HG03469 (cell line): ENCODE measurements at regions not wholly inside any gene's neighbourhood (a gene's known extent, or its start where the extent isn't known, plus 50 kb on each side); places are given as distances from the start of the nearest gene placed in this dataset.
"Not testable (repeated sequence)": the region's sequence is repeated elsewhere in the genome, so short reads cannot be mapped to it uniquely, and the experiment has no call there.

Experiments
- ATAC-seq: cut with Tn5 transposase; IDR thresholded peaks from one replicate; pipeline ENCODE4 v1.9.1; 2021; ENCODE audit warnings: mild to moderate bottlenecking, moderate library complexity, moderate number of reproducible peaks; ENCODE audit not compliant: unreplicated experiment

DNA sequence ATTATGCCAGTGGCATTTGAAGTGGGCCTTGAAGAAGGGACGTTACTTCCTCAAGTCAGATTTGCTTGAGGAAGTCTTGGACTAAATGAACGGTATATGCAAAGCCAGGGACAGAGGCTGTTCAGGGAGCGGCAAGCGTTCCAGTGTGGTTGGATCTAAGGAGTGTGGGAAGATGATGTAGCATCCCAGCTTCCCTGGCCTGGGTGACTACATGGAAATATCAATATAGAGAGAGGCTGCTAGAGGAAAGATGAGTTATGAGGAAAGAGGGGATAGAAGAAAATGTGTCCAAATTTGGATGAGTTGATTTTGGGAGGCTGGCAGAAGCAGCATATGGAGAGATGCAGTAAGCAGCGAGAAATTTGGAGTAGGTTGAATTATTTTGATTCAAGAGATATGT, 432.5 kb upstream of the TENM3 start:
- no peak for ATAC-seq

DNA sequence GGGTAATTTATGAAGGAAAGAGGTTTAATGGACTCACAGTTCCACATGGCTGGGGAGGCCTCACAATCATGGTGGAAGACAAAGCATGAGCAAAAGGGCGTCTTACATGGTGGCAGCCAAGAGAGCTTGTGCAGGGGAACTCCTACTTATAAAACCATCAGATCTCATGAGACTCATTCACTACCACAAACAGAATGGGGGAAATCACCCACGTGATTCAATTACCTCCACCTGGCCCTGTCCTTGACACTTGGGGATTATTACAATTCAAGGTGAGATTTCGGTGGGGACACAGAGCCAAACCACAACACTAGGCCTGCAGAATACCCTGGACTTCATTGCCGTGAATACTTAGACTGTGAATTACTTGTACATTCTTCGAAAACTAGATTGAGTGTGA, 431.7 kb upstream of the TENM3 start:
- not testable (repeated sequence) for ATAC-seq

DNA sequence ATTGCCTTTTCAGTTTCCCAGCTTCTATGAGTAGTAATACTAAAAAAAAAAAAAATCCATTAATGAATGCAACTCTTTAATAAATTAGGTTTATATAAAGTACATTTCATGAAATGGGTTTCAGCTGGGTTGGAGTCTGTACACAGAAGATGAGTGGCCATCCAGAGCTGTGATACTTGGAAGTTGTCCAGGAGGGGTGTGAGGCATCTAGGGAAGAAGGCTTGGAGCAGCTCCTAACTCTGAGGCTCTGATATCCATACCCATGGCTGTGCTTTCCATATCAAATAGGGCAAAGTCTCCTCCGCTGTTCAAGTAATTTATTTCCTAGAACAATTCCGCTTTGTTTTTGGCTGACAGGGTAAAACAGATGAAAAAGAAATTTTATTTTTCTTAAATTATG, 423.3 kb upstream of the TENM3 start:
- ATAC-seq: no peak

DNA sequence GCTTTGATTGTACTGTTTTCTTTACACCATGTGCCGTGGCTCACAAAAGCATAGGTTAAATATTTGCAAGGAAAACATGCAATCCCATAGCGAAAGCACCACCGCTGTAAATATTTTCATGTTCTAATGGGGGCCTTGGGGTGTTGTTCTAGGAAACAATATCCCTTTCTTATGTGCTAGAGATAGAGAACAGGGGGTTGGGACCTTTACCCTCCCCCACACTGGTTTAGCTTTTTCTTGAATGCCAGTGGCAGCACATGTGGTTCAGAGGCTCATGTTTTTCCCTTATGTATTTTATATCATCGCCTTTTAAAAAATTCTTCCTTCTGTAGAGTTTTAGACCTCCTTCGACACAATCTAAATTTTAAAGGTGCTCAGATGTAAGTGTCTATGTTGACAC, 422.6 kb upstream of the TENM3 start:
- no peak for ATAC-seq

DNA sequence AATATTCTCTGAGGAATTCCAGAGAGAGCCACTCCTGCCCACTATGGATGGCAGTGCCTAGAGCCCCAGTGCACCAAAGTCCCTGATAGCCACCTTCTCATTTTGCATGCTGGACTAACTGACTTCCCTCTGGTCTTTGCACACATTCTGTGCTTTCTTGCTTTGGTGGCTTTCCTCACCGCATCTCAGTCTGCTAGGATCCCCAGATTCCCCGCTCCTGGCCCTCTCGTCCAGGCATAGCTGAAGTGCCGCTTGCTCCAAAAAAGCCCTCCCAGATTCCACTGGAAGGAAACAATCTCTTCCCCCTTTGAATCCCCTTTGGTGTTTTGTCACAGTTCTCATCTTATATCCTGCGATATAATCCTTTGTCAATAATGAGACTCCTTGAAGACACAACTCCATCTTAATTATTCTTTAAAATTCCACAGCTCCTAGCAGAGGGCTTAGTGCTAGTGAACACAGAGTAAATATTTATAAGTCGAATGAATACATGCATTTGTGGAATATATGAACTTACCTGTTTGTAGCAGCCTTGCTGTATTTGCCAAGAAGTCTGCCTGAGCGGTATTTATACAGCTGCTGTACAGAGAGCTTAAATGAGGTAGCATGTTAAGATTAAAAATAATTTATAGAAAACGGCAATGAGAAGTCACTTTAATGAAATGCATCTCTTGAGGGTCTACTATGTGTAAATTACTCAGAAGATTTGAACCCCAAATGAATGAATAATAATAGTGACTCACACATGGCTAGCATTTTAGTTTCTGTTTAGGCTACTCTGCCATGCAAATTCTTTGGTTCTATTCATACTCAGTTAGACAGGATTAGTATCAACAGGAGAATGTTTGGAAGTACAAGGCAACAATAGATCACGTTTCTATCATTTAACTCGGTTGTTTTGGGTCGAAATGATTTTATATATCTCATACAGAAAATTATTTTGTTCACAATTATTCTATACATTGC, 421.9 kb upstream of the TENM3 start:
- ATAC-seq: no peak

DNA sequence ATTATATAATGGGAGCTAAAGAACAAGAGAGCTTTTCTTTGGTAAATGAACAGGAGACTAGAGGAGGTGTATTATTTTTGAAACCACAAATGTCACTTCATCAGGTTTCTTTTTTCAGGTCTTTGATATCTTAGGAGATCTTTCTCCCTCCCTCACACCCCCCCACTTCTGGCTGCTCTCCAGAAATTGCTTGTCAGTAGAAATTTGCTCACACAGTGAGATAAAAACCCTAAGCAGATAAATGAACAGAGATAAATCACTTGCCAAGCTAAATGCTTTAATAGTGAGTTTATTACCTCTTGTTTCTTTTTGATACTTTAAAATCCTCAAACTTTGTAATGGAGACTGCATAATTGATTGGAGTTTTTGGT, 421.2 kb upstream of the TENM3 start:
- no peak for ATAC-seq

DNA sequence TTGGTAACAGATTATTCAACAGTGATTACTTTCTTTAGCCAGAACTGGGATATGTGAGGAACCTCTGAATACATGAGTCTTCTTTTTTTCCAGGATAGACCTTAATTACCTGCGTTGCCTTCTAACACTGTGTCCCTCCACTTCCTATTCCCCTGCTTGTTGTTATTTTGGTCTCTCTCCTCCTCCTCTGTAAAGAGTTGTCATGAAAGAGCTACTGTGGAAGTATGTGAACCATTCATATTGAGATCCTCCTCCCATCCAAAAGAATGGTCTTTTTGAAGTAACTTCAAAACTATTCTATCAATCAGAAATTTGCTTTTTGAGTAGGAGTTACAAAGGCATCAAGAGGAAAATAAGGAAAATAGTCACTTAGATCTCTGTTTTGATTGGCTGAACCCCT, 420.0 kb upstream of the TENM3 start:
- ATAC-seq: no peak

DNA sequence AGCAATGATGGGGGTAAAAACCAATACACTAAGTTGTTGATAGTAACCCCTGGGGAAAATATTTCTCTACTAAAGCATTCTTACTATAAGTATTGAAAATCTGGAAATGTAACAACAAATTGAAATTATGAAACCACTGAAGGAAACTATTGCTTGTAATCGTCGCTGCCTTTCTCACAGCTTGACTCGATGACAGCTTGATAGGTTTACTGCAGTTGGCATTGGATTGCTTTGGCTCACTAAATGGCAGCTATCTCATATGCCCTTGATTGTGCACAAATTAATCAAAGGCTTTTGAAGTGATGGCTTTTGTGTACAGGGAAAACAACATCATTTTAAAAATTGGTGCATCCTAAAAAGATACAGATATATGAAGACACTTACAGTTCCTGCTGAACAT, 419.6 kb upstream of the TENM3 start:
- ATAC-seq: no peak

DNA sequence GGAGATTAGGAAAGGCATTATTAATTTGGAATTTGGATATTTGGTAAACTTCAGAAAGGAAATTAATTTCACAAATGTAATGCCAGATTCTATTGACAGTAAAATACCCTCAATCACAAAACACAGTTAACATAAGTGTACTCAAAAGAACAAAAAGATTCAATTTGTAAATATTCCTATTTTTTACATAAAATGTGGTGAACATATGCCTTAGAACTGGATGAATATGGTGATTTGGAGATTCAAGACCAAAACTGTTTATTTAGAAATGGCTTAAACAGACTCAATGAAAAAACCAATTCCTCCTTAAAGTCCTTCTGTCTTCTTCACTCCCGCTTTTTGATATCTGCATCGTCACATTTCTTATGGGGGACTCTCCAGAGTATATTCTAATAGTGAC, 417.6 kb upstream of the TENM3 start:
- no peak for ATAC-seq

DNA sequence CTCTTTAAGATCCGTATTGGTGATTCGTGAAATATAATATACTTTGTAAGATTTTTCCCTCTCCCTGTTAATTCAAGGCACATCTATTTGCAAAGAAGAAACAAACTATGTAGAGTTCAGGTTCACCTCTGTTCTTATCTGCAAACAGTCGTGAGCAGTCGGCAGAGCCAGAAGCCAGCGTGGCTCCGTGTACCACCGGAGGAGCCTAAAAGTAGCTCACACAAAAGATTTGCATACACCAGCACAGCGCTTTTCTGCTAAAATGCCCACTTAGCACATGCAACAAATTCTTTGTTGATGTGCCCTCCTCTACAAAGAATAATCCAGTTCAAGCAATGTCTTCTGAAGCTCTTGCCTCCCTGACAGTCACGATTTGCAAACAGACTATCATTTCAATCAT, 416.0 kb upstream of the TENM3 start:
- ATAC-seq: no peak

DNA sequence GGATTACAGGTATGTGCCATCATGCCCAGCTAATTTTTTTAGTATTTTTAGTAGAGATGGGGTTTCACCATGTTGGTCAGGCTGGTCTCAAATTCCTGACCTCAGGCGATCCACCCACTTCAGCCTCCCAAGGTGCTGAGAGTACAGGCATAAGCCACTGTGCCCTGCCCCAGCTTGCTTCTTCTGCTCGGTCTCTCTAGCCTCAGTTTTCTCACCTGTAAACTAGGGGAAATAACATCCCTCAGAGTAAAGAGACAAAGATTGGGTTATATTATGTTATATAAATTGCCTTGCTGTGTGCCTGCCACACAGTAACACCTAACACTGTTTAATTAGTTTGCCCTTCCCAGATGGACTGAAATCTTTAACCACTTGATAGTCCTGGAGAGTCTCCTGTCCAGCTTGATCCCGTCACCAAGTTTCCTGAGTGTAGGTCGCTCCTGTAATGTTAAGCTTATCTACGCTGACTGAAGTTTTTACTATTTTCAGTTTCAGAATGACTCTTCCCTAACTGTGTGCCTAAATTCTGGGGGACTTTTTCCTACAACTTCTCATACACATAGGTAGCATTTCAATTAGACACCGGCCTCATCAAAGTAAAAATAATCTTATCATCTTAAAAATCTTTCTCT, 412.7 kb upstream of the TENM3 start:
- no peak for ATAC-seq

DNA sequence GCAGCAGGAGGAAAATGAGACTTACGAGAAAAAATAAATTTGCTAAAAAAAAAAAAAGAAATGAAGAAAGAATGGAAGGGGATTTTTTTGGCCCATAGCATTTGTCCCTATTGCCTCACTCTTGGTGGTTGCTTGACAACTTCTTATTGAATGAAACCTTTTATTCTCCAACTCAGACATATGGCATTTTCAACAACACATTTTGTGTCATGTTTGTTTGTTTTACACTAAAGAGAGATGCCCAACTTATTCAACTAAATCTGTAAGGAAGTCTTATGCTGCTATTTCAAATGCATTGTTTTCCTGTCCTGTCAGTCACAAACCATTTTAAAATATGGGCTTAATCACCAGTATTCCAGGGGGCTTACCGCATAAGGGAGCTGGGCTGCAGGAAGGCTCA, 409.1 kb upstream of the TENM3 start:
- ATAC-seq: no peak

DNA sequence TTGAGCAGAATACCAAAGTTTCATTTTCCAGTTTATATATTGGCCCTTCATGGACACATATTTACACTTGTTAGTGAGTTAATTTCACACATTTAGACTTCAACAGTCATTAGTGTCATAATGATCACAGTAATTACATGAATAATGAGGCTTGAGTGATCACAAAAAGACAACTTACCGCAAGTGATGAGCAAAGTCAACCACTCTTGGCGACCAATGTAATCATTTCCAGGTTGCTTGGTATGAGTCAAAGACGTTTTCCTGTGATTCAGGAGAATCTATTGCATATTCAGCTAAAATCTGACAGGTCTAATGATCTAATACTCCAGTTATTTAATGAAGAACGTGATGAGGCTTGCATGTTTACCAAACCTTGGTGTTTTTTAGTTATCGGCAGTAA, 407.9 kb upstream of the TENM3 start:
- no peak for ATAC-seq

DNA sequence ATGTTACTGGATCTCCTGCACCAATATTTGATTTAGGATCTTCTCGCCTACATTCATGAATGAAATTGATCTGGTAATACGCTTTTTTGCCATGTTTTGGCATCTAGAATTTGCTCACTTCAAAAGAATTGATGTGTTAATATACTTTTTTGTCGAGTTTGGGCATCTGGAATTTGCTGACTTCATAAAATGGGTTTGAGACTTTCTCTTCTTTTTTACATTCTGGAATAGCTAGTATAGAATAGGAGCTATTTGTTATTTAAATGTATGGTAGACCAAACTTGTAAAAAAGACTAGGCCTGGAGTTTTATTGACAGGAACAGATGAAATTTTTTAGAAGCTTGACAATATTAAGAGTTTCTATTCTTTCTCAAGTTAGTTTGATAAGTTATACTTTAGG, 404.9 kb upstream of the TENM3 start:
- no peak for ATAC-seq

DNA sequence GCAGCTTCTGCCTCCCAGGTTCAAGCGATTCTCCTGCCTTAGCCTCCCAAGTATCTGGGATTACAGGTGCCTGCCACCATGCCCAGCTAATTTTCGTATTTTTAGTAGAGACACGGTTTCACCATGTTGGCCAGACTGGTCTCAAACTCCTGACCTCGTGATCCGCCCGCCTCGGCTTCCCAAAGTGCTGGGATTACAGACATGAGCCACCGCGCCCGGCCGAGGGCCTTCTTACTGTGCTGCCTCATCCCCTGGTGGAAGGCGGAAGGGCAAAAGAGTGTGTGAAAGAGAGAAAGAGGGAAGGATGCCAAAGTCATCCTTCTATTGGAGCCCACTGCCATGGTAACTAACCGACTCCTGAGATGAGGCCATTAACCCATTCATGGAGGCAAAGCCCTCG, 399.4 kb upstream of the TENM3 start:
- not testable (repeated sequence) for ATAC-seq

DNA sequence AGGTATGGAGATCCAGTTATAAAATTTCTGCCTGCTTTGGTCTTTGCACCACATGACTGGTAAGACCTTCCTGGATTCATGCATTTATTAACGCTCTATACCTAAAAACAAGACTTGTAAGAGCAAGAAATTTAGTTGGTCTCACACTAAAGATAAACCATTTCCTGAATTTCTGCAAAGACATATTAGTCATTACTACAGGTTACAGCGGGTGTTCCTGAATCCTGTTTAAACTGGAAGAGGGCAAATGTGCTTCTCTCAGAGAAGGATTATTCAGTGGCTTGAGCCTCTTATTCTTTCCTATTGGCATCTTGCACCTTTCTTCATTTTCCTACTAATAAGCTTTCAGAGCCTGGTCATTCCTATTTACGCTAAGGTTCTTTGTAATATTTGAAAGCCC, 397.6 kb upstream of the TENM3 start:
- no peak for ATAC-seq

DNA sequence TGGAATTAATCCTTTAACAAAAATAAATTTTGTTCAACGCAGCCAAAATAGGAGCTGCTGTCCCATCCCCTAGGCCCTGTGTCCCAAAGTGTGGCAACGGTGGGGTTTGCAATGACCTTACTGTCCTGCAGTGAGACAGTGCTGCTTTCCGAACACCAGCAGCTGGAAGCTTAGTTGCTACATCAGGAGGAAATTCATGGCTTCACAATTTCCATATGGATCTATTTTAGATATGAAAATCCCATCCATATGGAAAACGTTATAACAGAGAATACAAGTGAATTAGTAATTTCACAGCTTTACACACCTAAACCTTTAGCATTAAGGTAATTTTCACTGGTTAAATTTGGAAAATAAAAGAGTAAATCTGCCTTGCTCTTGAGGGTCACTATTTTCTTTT, 396.3 kb upstream of the TENM3 start:
- no peak for ATAC-seq

DNA sequence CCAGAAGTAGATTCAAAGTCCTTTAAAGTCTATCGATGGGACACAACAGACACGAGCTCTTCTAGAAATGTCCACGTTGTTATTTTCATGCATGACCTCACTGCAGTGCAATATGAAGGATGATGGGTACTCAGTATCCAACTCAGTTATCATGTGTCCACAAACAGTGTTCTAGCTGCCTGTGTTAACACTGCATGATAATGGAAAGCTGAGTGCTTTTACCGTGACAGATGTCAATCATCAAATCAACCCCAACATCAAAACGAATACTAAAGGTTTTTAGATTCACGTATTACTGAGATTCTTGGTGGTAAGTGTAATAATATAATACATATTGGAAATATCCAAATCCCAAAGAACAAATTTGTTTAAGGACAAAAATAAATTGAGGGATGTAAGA, 394.8 kb upstream of the TENM3 start:
- ATAC-seq: no peak

DNA sequence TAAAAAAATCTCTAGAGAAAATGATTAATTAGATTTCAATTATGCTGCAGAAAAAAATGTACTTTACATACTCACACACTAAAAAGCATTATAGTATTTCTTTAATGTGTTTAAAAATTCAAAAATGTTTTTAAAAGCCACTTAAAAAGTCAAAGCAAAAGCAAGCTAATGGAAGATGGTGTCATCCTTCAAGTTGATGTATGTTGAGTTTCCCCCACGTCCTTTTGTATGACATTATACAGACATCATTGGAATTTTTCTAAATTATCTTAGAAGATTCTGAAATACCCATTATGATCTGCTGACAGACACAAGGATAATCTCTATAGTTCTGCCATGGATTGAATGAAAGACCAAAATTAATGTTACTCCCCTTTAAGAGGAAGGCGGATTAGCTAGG, 393.7 kb upstream of the TENM3 start:
- no peak for ATAC-seq

DNA sequence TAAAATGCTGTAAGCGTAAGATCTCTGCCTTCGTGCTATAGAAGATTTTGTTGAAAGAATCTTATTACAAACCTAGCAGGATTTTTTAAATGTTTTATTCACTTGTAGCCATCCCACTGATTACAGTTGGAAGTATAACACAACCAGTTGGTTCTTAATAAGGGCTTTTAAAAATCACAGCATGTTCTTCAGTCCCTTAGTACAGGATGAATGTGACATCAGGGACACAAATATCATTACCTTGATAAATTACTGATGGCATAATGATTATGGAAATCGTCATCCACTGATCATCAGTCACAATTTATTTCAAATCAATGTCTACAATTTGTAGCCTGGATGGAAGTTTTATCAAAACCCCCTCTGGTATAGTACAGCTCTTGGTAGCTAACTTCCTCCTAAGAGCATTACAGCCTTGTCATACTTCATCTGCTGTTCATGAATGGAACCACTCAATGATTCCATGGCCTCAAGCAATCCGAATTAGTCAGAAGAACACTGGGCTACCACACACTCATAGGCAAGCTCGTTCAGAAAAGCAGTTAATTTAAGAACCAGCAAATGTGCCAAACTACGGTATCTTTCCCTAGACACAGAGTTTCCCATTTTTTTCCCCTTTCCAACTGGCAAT, 389.2 kb upstream of the TENM3 start:
- no peak for ATAC-seq

DNA sequence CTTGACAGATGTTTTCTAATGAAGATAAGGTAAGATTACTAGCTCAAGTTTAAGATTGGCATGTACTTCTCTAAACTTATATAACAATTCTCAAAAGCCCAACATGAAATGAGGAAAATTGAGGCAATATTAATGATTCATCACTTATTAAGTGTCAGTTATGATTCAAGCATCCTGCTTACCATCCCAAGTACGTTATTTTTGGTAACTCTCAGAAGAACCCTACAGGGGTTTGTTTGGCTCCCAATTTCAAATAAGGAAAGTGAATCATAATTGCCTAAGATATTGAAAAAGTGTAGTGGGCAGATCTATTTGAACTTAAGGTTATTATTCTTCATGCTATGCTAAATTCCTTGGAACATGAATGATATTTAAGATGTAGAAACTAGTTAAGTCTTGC, 387.9 kb upstream of the TENM3 start:
- no peak for ATAC-seq

DNA sequence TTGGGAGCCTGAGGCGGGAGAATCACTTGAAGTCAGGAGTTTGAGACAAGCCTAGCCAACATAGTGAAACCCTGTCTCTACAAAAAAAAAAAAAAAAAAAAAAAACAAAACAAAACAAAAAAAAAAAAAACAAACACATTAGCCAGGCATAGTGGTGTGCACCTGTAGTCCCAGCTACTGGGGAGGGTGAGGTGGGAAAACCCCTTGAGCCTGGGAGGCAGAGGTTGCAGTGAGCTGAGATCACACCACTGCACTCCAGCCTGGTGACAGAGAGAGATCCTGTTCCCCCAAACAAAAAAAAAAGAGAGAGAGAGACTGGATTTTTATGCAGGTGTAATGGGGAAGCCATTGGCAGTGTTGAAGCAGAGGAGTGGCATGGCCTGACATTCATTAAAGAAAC, 385.7 kb upstream of the TENM3 start:
- ATAC-seq: not testable (repeated sequence)
